Colonic mucosa (tissue), 4 donors: ENCODE measurements at regions not wholly inside any gene's neighbourhood (a gene's known extent, or its start where the extent isn't known, plus 50 kb on each side); places are given as distances from the start of the nearest gene placed in this dataset.

Source experiments
- DNase-seq: peaks from one replicate; pipeline ENCODE4 v3.0.0-alpha.2; 2020
- H3K27ac ChIP-seq: fragments of 200-600 bp; one replicate; pipeline ENCODE4 v1.8.0; 2021
- H3K27me3 ChIP-seq: fragments of 200-600 bp; one replicate; pipeline ENCODE4 v1.8.0; 2021
- H3K36me3 ChIP-seq: fragments of 200-600 bp; one replicate; pipeline ENCODE4 v1.8.0; 2021
- H3K4me1 ChIP-seq: fragments of 200-600 bp; one replicate; pipeline ENCODE4 v1.8.0; 2021; ENCODE audit warnings: mild to moderate bottlenecking
- H3K4me3 ChIP-seq: fragments of 200-600 bp; one replicate; pipeline ENCODE4 v1.8.0; 2021
- H3K9ac ChIP-seq, 2 donors: one replicate each; pipeline ENCODE4 v1.7.0; 2013; ENCODE audit warnings: control low read depth in 2 of 2, low read depth in 2 of 2, low read length in 2 of 2
- H3K9me3 ChIP-seq: fragments of 200-600 bp; one replicate; pipeline ENCODE4 v1.8.0; 2021
- intact Hi-C: fragments of 100-400 bp; cut with DNase I; formaldehyde crosslinking; loops from one replicate; pipeline ENCODE4 v1.14.1; 2022
- TF ChIP-seq, protein P1 (sequence below): fragments of 200-600 bp; IDR thresholded peaks from one replicate; pipeline ENCODE4 v1.8.0; 2022; ENCODE audit warnings: antibody characterized with exemption, mild to moderate bottlenecking
- donor health status: healthy.
- donor health status: DM: no; HTN: no; CAD: no.
- donor health status: DM: no; HTN: no; CAD: no.

DNA sequence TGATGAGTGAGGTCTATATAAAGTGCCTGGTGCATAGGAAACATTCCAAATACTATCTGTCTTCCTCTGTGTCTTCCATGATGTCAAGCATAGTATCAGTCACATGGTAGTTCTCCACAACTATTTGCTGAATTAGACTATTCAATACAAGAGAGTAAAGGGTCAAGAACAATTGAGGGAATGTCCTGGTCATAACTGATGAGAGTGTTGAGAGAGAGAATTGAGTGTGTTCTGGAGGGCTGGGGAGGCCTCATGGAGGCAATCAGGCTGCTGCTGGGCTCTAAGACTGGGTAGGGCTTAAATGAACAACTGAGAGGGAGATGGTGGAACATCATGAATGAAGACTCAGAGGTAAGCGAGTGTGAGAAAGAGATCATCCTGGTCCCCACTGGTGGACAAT, 433.7 kb upstream of the ONECUT1 start:
- TF ChIP-seq, protein P1, sequence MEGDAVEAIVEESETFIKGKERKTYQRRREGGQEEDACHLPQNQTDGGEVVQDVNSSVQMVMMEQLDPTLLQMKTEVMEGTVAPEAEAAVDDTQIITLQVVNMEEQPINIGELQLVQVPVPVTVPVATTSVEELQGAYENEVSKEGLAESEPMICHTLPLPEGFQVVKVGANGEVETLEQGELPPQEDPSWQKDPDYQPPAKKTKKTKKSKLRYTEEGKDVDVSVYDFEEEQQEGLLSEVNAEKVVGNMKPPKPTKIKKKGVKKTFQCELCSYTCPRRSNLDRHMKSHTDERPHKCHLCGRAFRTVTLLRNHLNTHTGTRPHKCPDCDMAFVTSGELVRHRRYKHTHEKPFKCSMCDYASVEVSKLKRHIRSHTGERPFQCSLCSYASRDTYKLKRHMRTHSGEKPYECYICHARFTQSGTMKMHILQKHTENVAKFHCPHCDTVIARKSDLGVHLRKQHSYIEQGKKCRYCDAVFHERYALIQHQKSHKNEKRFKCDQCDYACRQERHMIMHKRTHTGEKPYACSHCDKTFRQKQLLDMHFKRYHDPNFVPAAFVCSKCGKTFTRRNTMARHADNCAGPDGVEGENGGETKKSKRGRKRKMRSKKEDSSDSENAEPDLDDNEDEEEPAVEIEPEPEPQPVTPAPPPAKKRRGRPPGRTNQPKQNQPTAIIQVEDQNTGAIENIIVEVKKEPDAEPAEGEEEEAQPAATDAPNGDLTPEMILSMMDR = no peak
- Histone ChIP-seq H3K9ac (no peak overlapping the region), H3K27me3 (no peaks in the 10 kb centered on the region)

DNA sequence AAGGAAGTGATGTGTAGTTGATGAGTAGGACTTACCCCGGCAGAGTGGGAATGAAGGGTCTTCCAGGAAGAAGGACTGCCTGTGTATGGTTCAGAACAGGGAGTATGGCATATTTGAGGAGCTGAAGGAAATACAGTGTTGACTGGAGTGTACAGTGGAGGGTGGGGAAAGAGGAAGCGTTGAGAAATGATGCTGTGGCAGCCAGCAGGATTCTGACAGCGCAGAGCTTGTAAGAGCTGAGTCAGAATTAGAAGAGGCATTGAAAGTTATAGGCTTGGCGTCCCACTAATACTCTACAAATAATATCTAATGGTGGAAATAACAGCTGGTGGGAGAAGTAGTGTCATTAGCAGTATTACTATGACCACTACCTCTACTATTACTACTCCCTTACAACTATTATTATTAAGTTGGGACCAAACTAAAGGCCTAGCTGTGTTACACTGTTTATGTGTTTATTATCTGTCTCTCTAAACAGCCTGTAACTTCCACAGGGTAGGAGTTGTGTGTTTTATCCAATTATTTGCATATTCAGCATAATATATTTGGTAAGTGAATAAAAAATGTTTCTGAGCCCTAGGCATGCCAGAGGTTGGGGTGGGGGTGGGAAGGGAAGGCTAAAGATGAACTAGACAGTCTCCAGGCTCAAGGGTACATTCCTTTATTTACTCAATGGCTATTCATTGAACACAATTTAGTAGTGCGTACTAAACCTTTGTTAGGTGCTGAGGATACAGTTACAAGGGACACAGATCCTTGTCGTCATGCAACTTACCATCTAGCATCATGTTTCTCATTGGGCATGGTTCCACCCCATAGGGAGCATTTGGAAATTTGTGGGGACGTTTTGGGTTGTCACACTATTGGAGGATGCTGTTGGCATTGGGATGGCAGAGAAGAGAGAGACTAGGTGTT, 428.8 kb upstream of the ONECUT1 start:
- TF ChIP-seq, protein P1 = no peak
- H3K27ac ChIP-seq = no peak overlapping the region
- intact Hi-C loops = no loop called here
- no peaks in the 10 kb centered on the region for H3K27me3 ChIP-seq
- no peak for DNase-seq
- no peaks in the 10 kb centered on the region for H3K9me3 ChIP-seq
- H3K4me3 ChIP-seq = no peak overlapping the region
- H3K4me1 ChIP-seq = no peaks in the 10 kb centered on the region
- H3K36me3 ChIP-seq = no peaks in the 10 kb centered on the region
- H3K9ac ChIP-seq = no peak overlapping the region

More for the DNA sequence above, 433.7 kb upstream of the ONECUT1 start:
- no peak for DNase-seq
- no peak overlapping the region for H3K4me3 ChIP-seq
- no peak overlapping the region for H3K27ac ChIP-seq
- no peaks in the 10 kb centered on the region for H3K9me3 ChIP-seq
- H3K4me1 ChIP-seq = no peaks in the 10 kb centered on the region
- no peaks in the 10 kb centered on the region for H3K36me3 ChIP-seq
- intact Hi-C loops = no loop called here

DNA sequence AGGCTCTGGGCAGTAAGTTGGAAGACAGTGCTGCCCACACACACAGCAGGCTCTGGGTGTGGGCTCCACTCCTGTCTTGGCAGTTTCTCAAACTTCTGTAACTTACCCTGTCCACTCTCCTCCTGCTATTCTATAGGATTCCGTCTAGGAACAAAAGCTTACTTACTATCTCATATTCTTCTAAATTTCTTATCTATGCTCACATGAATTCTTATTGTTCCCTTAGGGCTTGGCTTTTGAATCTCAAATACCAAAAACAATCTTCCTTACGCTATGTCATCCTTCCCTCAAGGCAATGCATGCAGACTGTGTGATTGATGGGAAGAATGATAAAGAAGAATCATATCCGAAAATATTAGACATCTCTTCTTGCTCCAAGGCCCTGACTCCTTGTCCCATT, 425.9 kb upstream of the ONECUT1 start:
- Histone ChIP-seq H3K27me3 (no peaks in the 10 kb centered on the region), H3K4me3 (no peak overlapping the region), H3K9me3 (no peaks in the 10 kb centered on the region), H3K9ac (no peak overlapping the region), H3K4me1 (no peaks in the 10 kb centered on the region), H3K36me3 (no peaks in the 10 kb centered on the region), H3K27ac (no peak overlapping the region)
- TF ChIP-seq, protein P1 = no peak
- no peak for DNase-seq
- intact Hi-C loops = no loop called here

DNA sequence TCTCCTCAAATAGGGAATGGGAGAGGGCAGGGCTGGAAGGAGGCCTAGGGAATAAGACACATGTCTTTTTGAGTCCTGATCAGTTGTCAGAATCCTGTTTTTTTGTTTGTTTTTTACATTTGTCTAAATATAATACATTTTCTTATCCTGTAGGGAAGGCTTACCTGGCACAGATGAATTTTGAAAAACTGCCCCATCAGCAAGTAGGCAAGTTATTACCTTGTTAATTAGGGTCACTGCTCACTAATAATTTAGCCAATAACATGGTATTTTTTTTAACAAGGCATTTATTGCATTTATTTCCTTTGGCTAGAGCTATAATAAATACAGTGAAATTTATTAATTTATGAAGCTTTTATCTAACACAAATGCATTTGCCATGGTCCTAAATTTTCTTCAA, 423.2 kb upstream of the ONECUT1 start:
- H3K4me3 ChIP-seq = no peak overlapping the region
- no peaks in the 10 kb centered on the region for H3K36me3 ChIP-seq
- TF ChIP-seq, protein P1 = no peak
- H3K27ac ChIP-seq = no peak overlapping the region
- intact Hi-C loops = no loop called here
- H3K9ac ChIP-seq = no peak overlapping the region
- H3K4me1 ChIP-seq = no peaks in the 10 kb centered on the region
- DNase-seq = no peak
- no peaks in the 10 kb centered on the region for H3K9me3 ChIP-seq
- no peaks in the 10 kb centered on the region for H3K27me3 ChIP-seq

DNA sequence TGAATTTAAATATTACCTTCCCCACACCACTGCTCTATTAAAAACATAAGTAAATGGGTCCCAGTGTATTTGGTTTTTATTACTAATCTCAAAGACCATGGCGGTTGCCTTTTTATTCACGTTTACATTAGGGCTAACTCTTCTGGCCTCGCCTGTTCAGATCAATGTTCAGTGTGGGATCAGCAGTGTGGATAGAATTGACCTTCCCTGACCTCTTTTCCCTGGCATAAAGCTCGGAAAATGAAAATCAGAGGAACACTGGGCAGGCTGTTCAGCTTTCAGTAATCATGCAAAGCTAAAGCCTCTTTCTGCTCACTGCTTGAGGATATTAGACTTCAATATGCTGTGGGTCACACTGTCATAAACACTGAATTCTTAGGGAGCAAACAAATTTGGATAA, 422.6 kb upstream of the ONECUT1 start:
- H3K9me3 ChIP-seq = no peaks in the 10 kb centered on the region
- no peak overlapping the region for H3K4me3 ChIP-seq
- H3K36me3 ChIP-seq = no peaks in the 10 kb centered on the region
- no peak overlapping the region for H3K27ac ChIP-seq
- intact Hi-C loops = no loop called here
- no peak overlapping the region for H3K9ac ChIP-seq
- DNase-seq = no peak
- TF ChIP-seq, protein P1 = no peak
- no peaks in the 10 kb centered on the region for H3K4me1 ChIP-seq
- H3K27me3 ChIP-seq = no peaks in the 10 kb centered on the region
